IMR-90 (cell line): ENCODE measurements at regions not wholly inside any gene's neighbourhood (a gene's known extent, or its start where the extent isn't known, plus 50 kb on each side); places are given as distances from the start of the nearest gene placed in this dataset.

Source experiments
- ATAC-seq: fragments of 200-7000 bp; cut with Tn5 transposase; 2 replicates; pipeline ENCODE4 v1.9.1; 2020; ENCODE audit warnings: low read depth, mild to moderate bottlenecking, moderate library complexity
- BruUV-seq: library from RNA; stranded (reverse); fragments of 400-500 nt; replicated peaks from 2 replicates; lab custom pipeline; 2021; lab: Mats Ljungman, UMichigan
- CTCF ChIA-PET: fragments of 300-600 bp; formaldehyde crosslinking; extraction: SDS; loops from one replicate; lab custom pipeline; 2021; ENCODE audit warnings: antibody characterized with exemption; lab: Yijun Ruan, JAX
- POLR2A ChIA-PET: fragments of 300-600 bp; sonication (Branson Sonifier 250); formaldehyde crosslinking; loops from one replicate; lab custom pipeline; 2022; ENCODE audit warnings: antibody characterized with exemption; ENCODE audit not compliant: unreplicated experiment; lab: Charles Lee
- DNase-seq: peaks from one replicate; pipeline ENCODE4 v3.0.0; 2013
- H2AFZ ChIP-seq: replicated peaks from 2 replicates; pipeline ENCODE3; 2013; ENCODE audit warnings: low read length, mild to moderate bottlenecking; ENCODE audit not compliant: poor library complexity
- H2AK5ac ChIP-seq: 2 replicates; pipeline ENCODE4 v1.6.1; 2013; ENCODE audit warnings: low read depth, low read length, inconsistent platforms
- H2AK9ac ChIP-seq: replicated peaks from 2 replicates; pipeline ENCODE3; 2013; ENCODE audit warnings: mild to moderate bottlenecking, low read depth, low read length, moderate library complexity; ENCODE audit not compliant: poor library complexity
- H2BK120ac ChIP-seq: 2 replicates; pipeline ENCODE4 v1.6.1; 2013; ENCODE audit warnings: low read depth, low read length, inconsistent platforms
- H2BK15ac ChIP-seq: 3 replicates; pipeline ENCODE4 v1.6.1; 2013; ENCODE audit warnings: low read depth, low read length, inconsistent platforms
- H2BK20ac ChIP-seq: 2 replicates; pipeline ENCODE4 v1.6.1; 2013; ENCODE audit warnings: low read depth, mild to moderate bottlenecking, inconsistent platforms, low read length, moderate library complexity
- H2BK5ac ChIP-seq: 2 replicates; pipeline ENCODE4 v1.6.1; 2013; ENCODE audit warnings: mild to moderate bottlenecking, low read depth, low read length, inconsistent platforms; ENCODE audit not compliant: poor library complexity, severe bottlenecking
- H3K14ac ChIP-seq: replicated peaks from 2 replicates; pipeline ENCODE4 v1.6.1; 2013; ENCODE audit warnings: low read depth, low read length, inconsistent platforms
- H3K18ac ChIP-seq: 2 replicates; pipeline ENCODE4 v1.6.1; 2013; ENCODE audit warnings: low read depth, low read length, control low read depth
- H3K23ac ChIP-seq: 2 replicates; pipeline ENCODE4 v1.6.1; 2013; ENCODE audit warnings: low read depth, low read length, inconsistent platforms
- H3K27ac ChIP-seq: 2 replicates; pipeline ENCODE4 v1.5.1; 2013; ENCODE audit warnings: mild to moderate bottlenecking, control low read depth, low read length; ENCODE audit not compliant: insufficient read depth
- H3K27me3 ChIP-seq: 2 replicates; pipeline ENCODE4 v1.6.1; 2013; ENCODE audit warnings: low read length; ENCODE audit not compliant: control insufficient read depth, insufficient read depth
- H3K36me3 ChIP-seq: 2 replicates; pipeline ENCODE4 v1.6.1; 2013; ENCODE audit warnings: low read length, mixed read lengths; ENCODE audit not compliant: control insufficient read depth, insufficient read depth
- H3K4ac ChIP-seq: 2 replicates; pipeline ENCODE4 v1.6.1; 2013; ENCODE audit warnings: low read depth, low read length, inconsistent platforms
- H3K4me1 ChIP-seq: 2 replicates; pipeline ENCODE4 v1.6.1; 2013; ENCODE audit warnings: low read length, mixed read lengths; ENCODE audit not compliant: control insufficient read depth, insufficient read depth
- H3K4me2 ChIP-seq: 2 replicates; pipeline ENCODE4 v1.6.1; 2013; ENCODE audit warnings: low read depth, mild to moderate bottlenecking, control low read depth, low read length, moderate library complexity
- H3K4me3 ChIP-seq: 2 replicates; pipeline ENCODE4 v1.5.1; 2013; ENCODE audit warnings: low read depth, mild to moderate bottlenecking, control low read depth, low read length, moderate library complexity; ENCODE audit not compliant: insufficient read depth
- H3K56ac ChIP-seq: 2 replicates; pipeline ENCODE4 v1.6.1; 2013; ENCODE audit warnings: low read length, inconsistent platforms; ENCODE audit not compliant: insufficient read depth; ENCODE audit errors: extremely low read depth
- H3K79me1 ChIP-seq, 2 experiments: 2 replicates each; pipeline ENCODE4 v1.6.1; 2013; ENCODE audit warnings: low read length in 2 of 2, inconsistent platforms in 1 of 2, low read depth in 1 of 2
- H3K9ac ChIP-seq: 2 replicates; pipeline ENCODE4 v1.6.1; 2013; ENCODE audit warnings: low read depth, low read length, control low read depth
- H3K9me1 ChIP-seq: 2 replicates; pipeline ENCODE4 v1.6.1; 2013; ENCODE audit warnings: low read length, inconsistent platforms; ENCODE audit not compliant: insufficient read depth
- H3K9me3 ChIP-seq: 2 replicates; pipeline ENCODE4 v1.6.1; 2013; ENCODE audit warnings: low read length; ENCODE audit not compliant: control insufficient read depth, insufficient read depth
- H4K20me1 ChIP-seq: 2 replicates; pipeline ENCODE4 v1.6.1; 2013; ENCODE audit warnings: low read length, inconsistent platforms; ENCODE audit not compliant: insufficient read depth
- H4K5ac ChIP-seq: 2 replicates; pipeline ENCODE4 v1.6.1; 2013; ENCODE audit warnings: mild to moderate bottlenecking, low read depth, low read length, control low read depth
- H4K8ac ChIP-seq, 2 experiments: 2 replicates each; pipeline ENCODE4 v1.6.1; 2013; ENCODE audit warnings: low read depth in 2 of 2, low read length in 2 of 2, control low read depth in 1 of 2, inconsistent platforms in 1 of 2
- H4K91ac ChIP-seq: 2 replicates; pipeline ENCODE4 v1.6.1; 2013; ENCODE audit warnings: low read depth, low read length, inconsistent platforms; ENCODE audit not compliant: insufficient read depth
- BHLHE40 ChIP-seq: fragments of 150-350 bp; IDR thresholded peaks from 2 replicates; pipeline ENCODE4 v1.6.1; 2016; ENCODE audit warnings: mild to moderate bottlenecking, low read depth, low read length
- CEBPB ChIP-seq: IDR thresholded peaks from 2 replicates; pipeline ENCODE4 v1.6.1; 2012; ENCODE audit warnings: low read depth, low read length, improper control_type of control experiment
- CHD1 ChIP-seq: IDR thresholded peaks from 2 replicates; pipeline ENCODE4 v1.6.1; 2012; ENCODE audit warnings: low read depth, low read length, improper control_type of control experiment
- CTCF ChIP-seq: conservative IDR thresholded peaks from 2 replicates; pipeline ENCODE4 v1.5.1; 2012; ENCODE audit warnings: mild to moderate bottlenecking, low read depth, low read length, improper control_type of control experiment
- ELK1 ChIP-seq: fragments of 150-350 bp; IDR thresholded peaks from 2 replicates; pipeline ENCODE4 v1.6.1; 2016; ENCODE audit warnings: low read depth, mild to moderate bottlenecking, low read length, moderate library complexity, borderline replicate concordance
- FOS ChIP-seq: fragments of 150-350 bp; IDR thresholded peaks from 2 replicates; pipeline ENCODE4 v1.6.1; 2016; ENCODE audit warnings: low read depth, low read length
- MAFK ChIP-seq: IDR thresholded peaks from 2 replicates; pipeline ENCODE4 v1.6.1; 2012; ENCODE audit warnings: low read depth, low read length, improper control_type of control experiment
- MAZ ChIP-seq: IDR thresholded peaks from 2 replicates; pipeline ENCODE4 v1.6.1; 2012; ENCODE audit warnings: low read depth, mild to moderate bottlenecking, low read length, improper control_type of control experiment, moderate library complexity, borderline replicate concordance
- MXI1 ChIP-seq: IDR thresholded peaks from 2 replicates; pipeline ENCODE4 v1.6.1; 2012; ENCODE audit warnings: low read depth, mild to moderate bottlenecking, low read length, moderate library complexity, borderline replicate concordance
- NFE2L2 ChIP-seq: fragments of 150-350 bp; IDR thresholded peaks from 2 replicates; pipeline ENCODE4 v1.6.1; 2016; ENCODE audit warnings: low read depth, mild to moderate bottlenecking, low read length
- POLR2A ChIP-seq: IDR thresholded peaks from 2 replicates; pipeline ENCODE4 v1.6.1; 2012; ENCODE audit warnings: mild to moderate bottlenecking, low read depth, low read length
- RAD21 ChIP-seq: IDR thresholded peaks from 2 replicates; pipeline ENCODE4 v1.6.1; 2012; ENCODE audit warnings: low read length, improper control_type of control experiment
- RCOR1 ChIP-seq: IDR thresholded peaks from 2 replicates; pipeline ENCODE4 v1.6.1; 2012; ENCODE audit warnings: mild to moderate bottlenecking, low read length, improper control_type of control experiment; ENCODE audit not compliant: insufficient replicate concordance
- RFX5 ChIP-seq: IDR thresholded peaks from 2 replicates; pipeline ENCODE4 v1.8.0; 2012; ENCODE audit warnings: low read depth, mild to moderate bottlenecking, low read length, moderate library complexity
- SMC3 ChIP-seq: fragments of 150-350 bp; IDR thresholded peaks from 2 replicates; pipeline ENCODE4 v1.6.1; 2016; ENCODE audit warnings: low read depth, mild to moderate bottlenecking, antibody characterized with exemption, low read length, moderate library complexity
- USF2 ChIP-seq: fragments of 150-350 bp; IDR thresholded peaks from 2 replicates; pipeline ENCODE4 v1.6.1; 2017; ENCODE audit warnings: mild to moderate bottlenecking, antibody characterized with exemption, low read length, low read depth
- WGBS, 2 experiments: methylation state at CpG; one replicate each; pipeline versions ENCODE4 v1.1.5 to v1.1.7; 2013; ENCODE audit warnings: missing lambda C conversion rate in 2 of 2; ENCODE audit not compliant: insufficient read length in 1 of 2; ENCODE audit errors: extremely low coverage in 2 of 2; 5-methylcytosine and 5-hydroxymethylcytosine counted together
- dilution Hi-C: fragments of 300-500 bp; cut with HindIII; formaldehyde crosslinking; loops from one replicate; pipeline ENCODE4 v1.14.3; 2018; ENCODE audit warnings: low sequenced_read_pairs; ENCODE audit not compliant: unreplicated experiment
- in situ Hi-C: fragments of 300-500 bp; cut with MboI; formaldehyde crosslinking; loops from 3 replicates; pipeline ENCODE4 v1.14.3; 2019; ENCODE audit warnings: low sequenced_read_pairs, inconsistent platforms, mixed read lengths
- intact Hi-C: fragments of 100-400 bp; cut with micrococcal nuclease; formaldehyde crosslinking; loops from 2 replicates; pipeline ENCODE4 v1.10.0; 2022

- TF ChIP-seq CHD1 = no peak
- no peak for TF ChIP-seq RCOR1
- no peak for TF ChIP-seq FOS
- TF ChIP-seq CTCF = no peak
- no peak for TF ChIP-seq MXI1
- no peak for TF ChIP-seq SMC3
- TF ChIP-seq POLR2A = no peak
- no peak for TF ChIP-seq USF2
- no peak for TF ChIP-seq MAFK
- no peak for TF ChIP-seq RAD21
- TF ChIP-seq RFX5 = no peak
- TF ChIP-seq NFE2L2 = no peak
- no peak for TF ChIP-seq MAZ
- TF ChIP-seq BHLHE40 = no peak
- no peak for TF ChIP-seq ELK1
- TF ChIP-seq CEBPB = no peak
- Histone ChIP-seq H2BK5ac (no peak overlapping the region), H2BK120ac (no peak overlapping the region), H2AFZ (no peak overlapping the region), H2BK15ac (no peak overlapping the region), H3K9me1 (no peaks in the 10 kb centered on the region), H3K56ac (no peak overlapping the region), H3K4me2 (no peak overlapping the region), H2BK20ac (no peak overlapping the region), H3K14ac (no peak overlapping the region), H3K4ac (no peak overlapping the region), H3K27me3 (no peaks in the 10 kb centered on the region), H3K36me3 (no peaks in the 10 kb centered on the region), H3K4me1 (no peaks in the 10 kb centered on the region), H3K9ac (no peak overlapping the region), H4K8ac (no peak overlapping the region), H2AK5ac (no peak overlapping the region), H3K4me3 (no peak overlapping the region), H3K27ac (no peak overlapping the region), H3K79me1 (no peaks in the 10 kb centered on the region), H3K23ac (no peak overlapping the region), H3K9me3 (peaks cover 3% of the 10 kb centered on the region; the same call in 1 of the 2 replicates), H4K5ac (no peak overlapping the region), H3K18ac (no peak overlapping the region), H4K91ac (no peak overlapping the region), H4K20me1 (no peaks in the 10 kb centered on the region), H2AK9ac (no peak overlapping the region)
- ATAC-seq (no peak), DNase-seq (no peak)
- BruUV-seq = no TSS peak
- POLR2A ChIA-PET = no interaction called here
- CTCF ChIA-PET = no interaction called here
- in situ Hi-C loops = no loop called here
- intact Hi-C loops = no loop called here
- dilution Hi-C loops = no loop called here
- WGBS, 2 experiments = no CpG with 5 or more reads among the region's 3 CpGs
Measured at GRCh38 chr16:79772784-79773183, 172.2 kb upstream of the MAF start.
